AG04449 (cell line): ENCODE measurements at regions not wholly inside any gene's neighbourhood (a gene's known extent, or its start where the extent isn't known, plus 50 kb on each side); places are given as distances from the start of the nearest gene placed in this dataset.
A peak's percentile ranks its signal among the peaks of the same experiment; 100 is the strongest.
"Not testable (repeated sequence)": the region's sequence is repeated elsewhere in the genome, so short reads cannot be mapped to it uniquely, and the experiment has no call there.

Source experiments
- CTCF ChIA-PET: fragments of 350-600 bp; formaldehyde crosslinking; extraction: SDS; loops from one replicate; lab custom pipeline; 2021; ENCODE audit warnings: antibody characterized with exemption; lab: Yijun Ruan, JAX
- POLR2A ChIA-PET: fragments of 400-600, 350-600 bp; formaldehyde crosslinking; extraction: SDS; loops from one replicate; lab custom pipeline; 2020; ENCODE audit warnings: antibody characterized with exemption, inconsistent platforms; lab: Yijun Ruan, JAX
- DNase-seq: peaks from one replicate; pipeline ENCODE4 v3.0.0-alpha.2; 2010; ENCODE audit warnings: low read depth, low spot score
- H3K4me3 ChIP-seq: 2 replicates; pipeline ENCODE4 v1.5.1; 2011; ENCODE audit warnings: low read depth, mild to moderate bottlenecking, control low read depth, low read length
- CTCF ChIP-seq: IDR thresholded peaks from one replicate; pipeline ENCODE4 v1.5.1; 2011; ENCODE audit warnings: mild to moderate bottlenecking, moderate library complexity, low read length, control low read depth, inconsistent platforms; ENCODE audit not compliant: insufficient read depth; ENCODE audit errors: missing control alignments

DNA sequence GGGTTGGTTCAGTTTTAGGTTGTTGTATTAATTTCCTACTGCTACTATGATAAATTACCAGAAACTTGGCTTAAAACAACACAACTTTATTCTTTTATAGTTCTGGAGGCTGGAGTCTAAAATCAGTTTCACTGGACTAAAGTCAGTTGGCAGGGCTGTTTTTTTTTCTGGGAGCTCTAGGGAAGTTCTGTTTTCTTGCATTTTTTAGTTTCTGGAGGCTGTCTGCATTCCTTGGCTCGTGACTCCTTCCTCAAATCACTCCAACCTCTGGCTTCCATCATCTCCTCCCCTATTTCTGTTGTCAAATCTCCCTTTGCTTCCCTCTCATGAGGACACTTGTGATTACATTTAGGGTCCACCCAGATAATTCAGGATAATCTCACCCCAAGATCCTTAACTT lies 51.3 kb upstream of the SUB1 start:
- POLR2A ChIA-PET, result no interaction called here
- no peak for TF ChIP-seq CTCF
- CTCF ChIA-PET, result interaction anchor here (0.7 to 1.2 kb wide), 2 partner anchors 44 to 46 kb away, joined by 3 read pairs; no protein-coding TSS in a partner anchor
- DNase-seq, result no peak
- H3K4me3 ChIP-seq, result no peak overlapping the region

- POLR2A ChIA-PET, result interaction anchor here (0.7 to 1.6 kb wide), 2 partner anchors 27 to 50 kb away, joined by 3 to 8 read pairs; no protein-coding TSS in a partner anchor
- DNase-seq, result no peak
- no peak for TF ChIP-seq CTCF
- CTCF ChIA-PET, result interaction anchor here (1.1 to 2.3 kb wide), 2 partner anchors 26 to 43 kb away, joined by 6 to 16 read pairs; no protein-coding TSS in a partner anchor
- H3K4me3 ChIP-seq, result peak overlapping the region; percentile 40
Observed at GRCh38 chr5:32531885-32532520, 53.4 kb upstream of the SUB1 start.

- POLR2A ChIA-PET, H3K4me3 ChIP-seq, DNase-seq: not testable (repeated sequence)
- CTCF ChIA-PET, result interaction anchor here (1.3 kb wide), 1 partner anchor 22 kb away, joined by 3 read pairs; no protein-coding TSS in a partner anchor
Observed at GRCh38 chr5:32527321-32527720, 58.0 kb upstream of the SUB1 start.

- CTCF ChIA-PET, result no interaction called here
- POLR2A ChIA-PET, result no interaction called here
- H3K4me3 ChIP-seq, result no peak overlapping the region
- TF ChIP-seq CTCF, result no peak
- DNase-seq, result no peak
Observed at GRCh38 chr5:32526810-32527209, 58.5 kb upstream of the SUB1 start.

- no peak for DNase-seq
- no peak overlapping the region for H3K4me3 ChIP-seq
- no peak for TF ChIP-seq CTCF
- POLR2A ChIA-PET, result no interaction called here
- CTCF ChIA-PET, result no interaction called here
Observed at GRCh38 chr5:32523625-32524024, 61.7 kb upstream of the SUB1 start.

- no peak for TF ChIP-seq CTCF
- POLR2A ChIA-PET, result interaction anchor here (2.5 kb wide), 1 partner anchor 17 kb away, joined by 11 read pairs; no protein-coding TSS in a partner anchor
- peak; percentile 71 for DNase-seq
- no peak overlapping the region for H3K4me3 ChIP-seq
- CTCF ChIA-PET, result interaction anchor here (1.1 to 2.2 kb wide), 2 partner anchors 9 to 67 kb away, joined by 3 to 7 read pairs; no protein-coding TSS in a partner anchor
Observed at GRCh38 chr5:32522429-32523143, 62.8 kb upstream of the SUB1 start.
